HG03159 (cell line): ENCODE measurements at regions not wholly inside any gene's neighbourhood (a gene's known extent, or its start where the extent isn't known, plus 50 kb on each side); places are given as distances from the start of the nearest gene placed in this dataset.
"Not testable (repeated sequence)": the region's sequence is repeated elsewhere in the genome, so short reads cannot be mapped to it uniquely, and the experiment has no call there.

Source experiments
- ATAC-seq: cut with Tn5 transposase; IDR thresholded peaks from one replicate; pipeline ENCODE4 v1.9.1; 2021; ENCODE audit warnings: mild to moderate bottlenecking, moderate library complexity; ENCODE audit not compliant: unreplicated experiment

DNA sequence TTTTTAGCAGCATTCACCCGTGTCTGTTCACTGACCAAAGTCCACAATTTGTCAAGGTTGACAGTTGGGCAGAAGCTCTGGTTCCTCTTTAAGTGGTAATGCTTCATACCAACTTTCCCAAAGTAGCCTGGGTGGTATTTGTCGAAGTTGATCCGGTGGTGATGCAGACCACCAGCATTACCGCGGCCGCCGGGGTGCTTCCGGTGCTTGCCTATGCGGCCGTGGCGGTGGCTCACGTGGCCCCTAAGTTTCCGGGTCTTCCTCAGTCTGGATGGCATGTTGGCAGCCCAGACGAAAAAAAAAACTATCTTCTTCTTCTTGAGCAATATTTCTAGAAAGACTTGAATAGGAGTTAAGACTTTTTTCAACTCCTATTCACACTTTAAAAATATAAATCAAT is 151.4 kb upstream of the RGS17 start:
- not testable (repeated sequence) for ATAC-seq

DNA sequence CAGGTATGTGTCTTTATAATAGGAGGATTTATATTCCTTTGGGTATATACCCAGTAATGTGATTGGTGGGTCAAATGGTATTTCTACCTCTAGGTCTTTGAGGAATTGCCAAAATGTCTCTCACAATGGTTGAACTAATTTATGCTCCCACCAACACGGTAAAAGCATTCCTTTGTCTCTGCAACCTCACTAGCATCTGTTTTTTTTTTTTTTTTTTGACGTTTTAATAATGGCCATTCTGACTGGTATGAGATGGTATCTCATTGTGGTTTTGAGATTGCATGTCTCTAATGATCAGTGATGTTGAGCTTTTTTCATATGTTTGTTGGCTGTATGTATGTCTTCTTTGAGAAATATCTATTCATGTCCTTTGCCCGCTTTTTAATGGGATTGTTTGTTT is 144.9 kb upstream of the RGS17 start:
- ATAC-seq = no peak

DNA sequence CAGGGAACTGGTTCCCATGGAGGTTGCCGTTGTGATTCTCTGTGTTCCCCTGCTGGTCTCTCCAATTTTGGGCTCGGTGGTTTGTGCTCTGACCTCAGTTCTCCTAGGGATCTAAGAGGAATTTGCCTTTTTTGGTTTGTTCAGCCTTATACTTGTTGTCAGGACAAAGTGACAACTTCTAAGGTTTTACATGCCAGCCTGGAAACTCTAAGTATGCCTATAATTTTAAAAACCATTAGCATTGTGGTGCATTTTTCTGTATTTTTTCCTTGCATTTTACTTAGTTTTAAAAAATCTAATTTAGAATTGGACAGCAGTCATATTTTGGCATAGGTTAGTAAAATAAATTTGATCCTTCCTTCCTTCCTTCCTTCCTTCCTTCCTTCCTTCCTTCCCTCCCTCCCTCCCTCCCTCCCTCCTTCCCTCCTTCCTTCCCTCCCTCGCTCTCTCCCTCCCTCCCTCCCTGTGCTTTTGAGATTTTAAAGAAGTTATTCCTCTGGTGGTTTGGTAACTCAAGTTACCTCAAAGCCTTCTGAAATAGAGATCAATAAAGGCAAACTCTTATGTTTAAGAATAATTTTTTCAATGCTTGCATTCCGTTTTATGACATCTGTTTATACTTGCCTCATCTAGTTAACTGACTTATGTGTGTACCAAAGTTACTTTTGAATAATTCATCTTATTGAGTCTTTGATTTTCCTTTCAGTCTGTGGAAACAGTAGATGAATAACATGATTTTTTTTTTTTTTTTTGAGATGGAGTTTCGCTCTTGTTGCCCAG is 141.3 kb upstream of the RGS17 start:
- no peak for ATAC-seq

DNA sequence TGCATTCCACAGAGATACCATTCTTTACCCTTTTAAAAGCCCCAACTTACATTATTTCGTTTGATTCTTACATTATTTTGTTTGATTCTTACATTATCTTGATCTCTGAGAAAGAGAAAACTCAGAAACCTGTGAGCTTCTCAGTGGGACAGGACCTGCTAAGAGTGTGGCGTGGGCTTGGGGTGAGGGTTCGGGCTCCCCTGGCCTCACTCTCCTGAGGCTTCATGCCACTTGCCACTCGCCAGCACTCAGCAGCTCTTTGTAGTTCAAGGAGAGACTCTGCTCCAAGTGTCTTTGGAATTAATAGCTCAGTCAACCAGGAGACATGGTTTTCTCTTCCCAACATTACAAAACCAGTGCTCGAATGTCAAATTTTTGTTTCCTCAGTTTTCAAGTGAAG is 132.4 kb upstream of the RGS17 start:
- ATAC-seq = no peak

DNA sequence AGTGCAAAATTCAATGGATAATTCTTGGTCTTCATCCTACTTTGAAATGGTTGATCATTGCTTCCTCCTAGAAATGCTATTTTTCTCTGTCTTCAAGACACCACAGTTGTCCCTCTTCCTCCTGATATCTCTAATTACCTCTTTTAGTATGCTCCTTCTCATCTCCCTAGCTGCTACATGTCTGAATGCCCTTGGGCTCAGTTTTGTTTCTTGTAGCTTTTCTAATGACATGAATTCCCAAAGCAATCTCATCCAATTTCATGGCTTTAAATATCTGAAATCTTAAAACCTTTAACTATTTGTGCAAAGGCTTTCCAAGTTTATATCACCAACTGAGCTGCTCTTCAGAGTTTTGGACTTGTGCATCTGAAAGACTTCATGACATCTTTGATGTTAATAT is 120.2 kb upstream of the RGS17 start:
- ATAC-seq = no peak

DNA sequence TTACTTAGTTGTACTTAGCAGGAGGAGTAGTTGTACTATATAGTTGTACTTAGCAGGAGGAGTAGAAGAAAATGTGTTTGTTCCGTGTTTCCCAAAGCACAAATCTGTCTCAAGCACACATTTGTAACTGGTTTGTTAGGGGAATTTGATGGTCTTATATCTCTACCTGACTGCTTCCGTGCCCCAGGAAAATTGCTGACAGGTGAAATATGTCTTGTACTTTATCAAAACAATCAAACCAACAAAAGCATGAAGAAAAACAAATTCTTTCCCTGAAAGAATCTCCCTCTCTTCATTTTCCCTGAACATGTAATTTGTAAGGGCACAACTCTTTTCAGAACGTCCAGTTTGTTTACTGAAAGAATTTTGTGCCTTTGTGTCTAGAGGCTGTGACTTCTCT is 106.6 kb upstream of the RGS17 start:
- ATAC-seq = no peak

DNA sequence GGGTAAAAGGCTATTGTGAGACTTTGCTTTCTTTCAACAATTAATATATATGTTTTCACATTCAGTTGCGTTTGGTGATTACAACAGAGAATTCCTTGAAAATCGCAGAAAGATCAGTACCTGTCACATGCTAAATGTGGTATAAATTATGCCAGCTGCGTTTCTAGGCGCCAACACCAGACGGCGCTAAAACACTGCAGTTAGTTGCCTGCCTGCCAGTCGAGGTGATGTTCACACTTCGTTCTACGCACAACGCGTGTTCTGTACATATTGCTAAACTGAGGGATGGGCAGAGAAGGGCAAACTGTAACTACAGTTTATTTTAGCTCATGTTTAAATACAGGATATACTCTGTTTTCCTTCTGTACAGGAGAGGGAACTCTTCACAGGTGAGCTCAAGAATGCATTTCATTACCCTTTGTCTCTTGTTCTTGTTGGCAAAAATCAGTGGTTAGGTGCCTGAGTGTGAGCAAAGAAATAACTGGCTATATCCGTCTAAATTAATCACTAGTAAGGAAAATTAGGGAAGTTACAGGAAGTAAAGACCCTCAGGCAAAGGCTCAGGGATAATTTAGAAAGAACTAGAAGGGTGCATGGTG is 100.1 kb upstream of the RGS17 start:
- peak; percentile 78 for ATAC-seq

DNA sequence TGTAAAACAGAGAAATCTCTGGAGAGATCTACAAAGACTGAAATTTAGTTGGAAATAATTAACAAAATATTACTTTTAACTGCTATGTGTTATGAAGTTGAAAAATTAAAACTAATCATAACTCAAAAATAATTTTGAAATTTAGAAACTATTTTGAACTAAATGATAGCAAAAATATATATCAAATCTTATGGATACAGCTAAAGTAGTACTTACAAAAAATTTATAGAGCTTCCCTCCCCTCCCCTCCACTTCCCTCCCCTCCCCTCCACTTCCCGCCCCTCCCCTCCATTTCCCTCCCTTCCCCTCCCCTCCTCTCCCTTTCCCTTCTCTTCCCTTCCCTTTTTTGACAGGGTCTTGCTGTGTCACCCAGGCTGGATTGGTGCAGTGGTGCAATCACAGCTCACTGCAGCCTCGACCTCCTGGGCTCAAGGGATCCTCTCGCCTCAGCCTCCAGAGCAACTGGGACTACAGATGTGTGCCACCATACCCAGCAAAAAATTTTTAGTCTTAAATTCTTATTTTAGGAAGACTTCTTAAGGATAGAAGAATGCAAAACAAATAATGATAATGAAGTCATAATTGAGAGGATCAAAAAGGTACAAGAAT is 87.2 kb upstream of the RGS17 start:
- ATAC-seq = no peak

DNA sequence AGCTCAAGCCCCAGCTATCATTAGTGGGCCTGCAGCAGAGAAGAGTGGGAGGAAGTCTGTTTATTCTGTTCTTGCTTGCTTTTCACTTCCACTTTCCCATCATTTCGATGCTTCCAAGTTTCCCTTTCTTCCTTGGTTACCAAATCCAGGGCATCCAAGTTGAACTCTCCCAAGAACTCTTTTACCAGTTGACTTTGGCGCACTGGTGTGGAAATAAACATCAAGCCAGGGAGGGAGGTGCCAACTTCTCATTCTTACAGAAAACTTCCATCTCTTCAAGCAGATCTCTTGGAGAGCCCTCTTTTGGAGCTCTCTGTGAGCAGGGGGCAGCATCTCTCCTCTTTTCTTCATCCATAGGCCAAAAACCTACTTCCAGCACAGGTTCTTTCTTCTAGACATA is 85.7 kb upstream of the RGS17 start:
- no peak for ATAC-seq

DNA sequence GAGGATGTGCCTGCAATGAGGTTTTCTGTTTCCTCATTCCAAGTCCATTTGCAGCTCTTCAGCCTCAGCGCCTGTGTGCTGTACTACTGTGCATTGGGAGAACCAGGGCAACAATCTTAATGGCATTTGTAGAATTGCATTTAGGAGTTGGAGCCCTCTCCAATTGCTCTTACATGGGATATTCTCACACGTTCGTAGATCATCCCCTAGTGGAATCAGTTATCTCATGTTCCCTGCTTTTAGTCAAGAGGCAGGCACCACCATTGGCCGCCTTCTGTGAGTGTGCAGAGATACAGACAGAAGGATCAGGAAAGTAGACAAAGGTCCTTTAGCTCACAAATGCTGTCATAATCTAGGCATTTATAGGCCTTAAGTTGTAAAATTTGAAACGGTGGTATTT is 84.2 kb upstream of the RGS17 start:
- ATAC-seq = no peak

DNA sequence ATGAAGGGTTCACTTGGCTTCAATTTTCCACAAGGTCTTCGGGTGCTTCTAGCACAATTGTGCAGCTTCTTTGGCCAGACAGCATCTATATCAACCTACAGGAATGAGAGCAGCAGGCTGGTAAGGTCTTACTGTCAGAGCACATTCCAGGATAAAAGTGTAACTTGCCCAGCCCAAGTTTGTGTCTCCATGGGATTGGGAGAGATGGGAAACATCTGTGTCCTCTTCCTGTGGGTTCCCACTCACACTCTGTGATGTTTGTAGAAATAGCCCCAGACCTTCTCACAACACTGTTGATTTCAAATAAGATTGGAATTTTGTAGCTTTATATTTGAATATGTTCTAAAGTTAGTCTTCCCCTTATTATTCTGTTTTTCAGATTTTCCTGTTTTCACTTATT is 83.4 kb upstream of the RGS17 start:
- no peak for ATAC-seq

DNA sequence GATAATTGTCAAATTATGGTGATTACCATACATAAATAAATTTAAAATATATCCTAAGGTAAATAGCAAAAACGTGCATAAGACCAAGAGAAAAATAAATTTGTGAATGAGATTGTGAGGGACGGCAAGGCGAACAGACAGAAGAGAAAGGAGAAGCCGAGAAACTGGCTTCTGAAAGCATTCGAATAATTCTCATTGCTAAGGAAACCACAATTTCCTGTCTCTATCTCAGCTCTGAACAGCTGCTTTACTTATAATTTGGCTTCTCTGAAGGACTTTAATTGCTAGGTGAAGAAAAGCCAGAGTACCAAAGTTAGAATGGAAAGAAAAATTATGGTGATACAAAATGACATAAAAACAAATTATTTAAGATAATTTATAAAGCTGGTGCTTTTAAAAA is 79.0 kb upstream of the RGS17 start:
- ATAC-seq = peak; percentile 92

DNA sequence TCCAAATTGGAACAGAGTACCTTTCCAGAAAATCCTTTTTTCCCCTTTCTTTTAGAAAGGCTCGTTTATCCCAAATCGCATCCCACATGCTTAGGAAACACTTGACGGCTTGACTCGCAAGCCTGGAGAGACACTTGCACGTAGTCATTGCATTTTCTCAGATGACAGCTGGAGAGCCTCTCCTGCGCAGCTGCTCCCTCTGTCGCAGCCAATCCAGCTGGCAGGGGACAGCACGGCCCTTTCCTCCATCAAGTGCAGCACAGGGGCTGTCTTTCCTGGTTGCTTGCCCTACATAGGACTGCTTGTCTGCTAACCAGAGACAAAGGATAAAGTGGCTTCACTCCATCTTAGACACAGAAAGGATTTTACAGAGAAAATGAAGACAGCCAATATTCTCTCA is 77.6 kb upstream of the RGS17 start:
- ATAC-seq = no peak

DNA sequence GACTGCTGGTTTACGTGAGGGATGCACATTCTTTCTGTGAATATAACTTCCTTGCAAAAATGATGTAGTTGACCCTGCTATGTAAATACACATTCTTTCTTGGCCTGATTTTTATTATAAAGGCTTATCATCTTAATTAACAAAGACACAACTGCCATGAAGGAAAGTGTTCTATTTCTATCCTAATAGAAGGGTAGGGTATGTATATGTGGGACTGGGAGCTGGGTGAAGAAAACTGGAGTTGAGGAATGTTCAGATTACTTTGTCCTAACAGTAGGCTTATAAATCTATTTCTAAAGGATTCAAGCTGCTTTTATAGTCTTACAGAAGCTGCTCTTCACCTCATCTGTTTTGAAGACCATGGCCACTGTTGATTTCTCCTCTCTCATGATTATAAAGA is 76.5 kb upstream of the RGS17 start:
- ATAC-seq = no peak

DNA sequence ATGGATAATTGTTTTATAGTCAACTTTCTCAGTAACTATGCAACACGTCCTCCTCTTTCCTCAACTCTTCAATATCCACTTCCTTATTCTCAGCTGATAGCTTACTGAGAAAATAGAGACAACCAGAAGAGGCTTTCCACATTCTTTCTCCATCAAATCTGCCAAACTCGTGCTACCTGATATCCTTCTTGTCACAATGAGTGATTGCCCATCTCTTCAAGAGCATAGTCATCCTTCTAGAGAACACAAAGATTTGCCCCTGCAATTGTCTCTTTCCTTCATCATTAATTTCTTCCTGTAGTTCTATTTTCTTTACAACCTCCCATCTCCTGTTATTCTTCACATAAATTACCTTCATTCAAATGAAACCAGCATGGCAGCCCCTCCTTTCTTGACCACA is 75.9 kb upstream of the RGS17 start:
- no peak for ATAC-seq

DNA sequence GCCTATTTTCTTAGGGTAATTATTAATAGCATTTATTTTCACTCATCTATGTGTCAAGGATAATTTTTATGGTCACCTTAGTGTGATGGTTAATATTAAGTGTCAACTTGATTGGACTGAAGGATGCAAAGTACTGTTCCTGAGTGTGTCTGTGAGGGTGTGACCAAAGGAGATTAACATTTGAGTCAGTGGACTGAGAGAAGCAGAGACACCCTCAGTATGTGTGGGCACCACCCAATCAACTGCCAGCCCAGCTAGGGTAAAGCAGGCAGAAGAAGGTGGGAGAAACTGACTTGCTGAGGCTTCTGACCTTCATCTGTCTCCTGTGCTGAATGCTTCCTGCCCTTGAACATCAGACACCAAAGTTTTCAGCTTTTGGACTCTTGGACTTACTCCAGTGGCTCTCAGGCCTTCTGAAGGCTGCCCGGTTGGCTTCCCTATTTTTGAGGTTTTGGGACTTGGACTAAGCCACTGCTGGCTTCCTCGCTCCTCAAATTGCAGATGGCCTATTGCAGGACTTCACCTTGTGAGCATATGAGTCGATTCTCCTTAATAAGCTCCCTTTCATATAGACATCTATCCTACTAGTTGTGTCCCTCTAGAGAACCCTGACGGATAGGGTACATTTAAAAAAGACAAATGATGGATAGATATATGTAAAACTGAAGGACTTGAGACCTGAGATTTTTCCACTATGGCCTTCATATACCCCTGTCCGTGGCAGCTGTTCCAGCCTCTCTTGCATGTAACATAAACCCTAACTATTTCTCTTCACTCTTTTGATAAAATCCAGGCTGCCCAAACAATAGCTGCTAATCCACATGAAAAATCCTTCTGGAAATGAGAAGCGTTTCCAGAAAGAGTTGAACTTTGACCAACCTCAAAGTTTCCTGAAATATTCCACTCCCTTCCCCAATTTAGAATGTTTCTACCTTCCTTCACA is 62.1 kb upstream of the RGS17 start:
- no peak for ATAC-seq

DNA sequence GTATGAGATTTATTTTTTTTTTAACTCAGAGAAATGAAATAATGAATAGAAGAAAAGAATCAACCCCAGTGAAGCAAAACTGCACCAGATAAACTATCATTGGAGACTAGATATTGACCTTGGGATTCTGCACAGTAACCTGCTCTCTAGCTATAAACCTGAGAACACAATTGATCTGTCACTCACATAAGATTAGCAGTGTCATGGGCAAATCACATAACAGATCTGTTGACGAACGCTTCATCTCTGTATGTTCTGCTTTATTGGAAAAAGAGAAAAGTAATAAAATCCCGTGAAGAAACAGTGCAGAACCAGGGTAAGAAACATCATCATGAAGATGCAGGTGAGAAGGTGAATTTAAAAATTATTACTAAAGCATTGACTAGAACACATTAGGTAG is 52.8 kb upstream of the RGS17 start:
- ATAC-seq = no peak
